ENCODE measurements at regions not wholly inside any gene's neighbourhood (a gene's known extent, or its start where the extent isn't known, plus 50 kb on each side); places are given as distances from the start of the nearest gene placed in this dataset.

GRCh38 chr9:91158946-91159345 is 202.8 kb downstream of the AUH start:
- no peak for DNase-seq (ENCODE audit: low read depth, low spot score)
- CTCF ChIA-PET: no interaction called here
- H3K4me3 ChIP-seq (ENCODE audit: low read depth, low read length): no peak overlapping the region
- no peak for TF ChIP-seq CTCF (IDR thresholded peaks at IDR 0.05; ENCODE audit: low read depth, low read length)
- POLR2A ChIA-PET: no interaction called here
- peaks cover 10% of the 10 kb centered on the region; the same call in 1 of the 2 replicates for H3K9me3 ChIP-seq (ENCODE audit: control insufficient read depth, insufficient read depth, low read length)
- no peaks in the 10 kb centered on the region for H3K27me3 ChIP-seq (ENCODE audit: control insufficient read depth, insufficient read depth, low read length)
- no peak overlapping the region for H3K27ac ChIP-seq (ENCODE audit: low read depth, low read length)

- Histone ChIP-seq H3K4me3 (ENCODE audit: low read depth, low read length) (no peak overlapping the region), H3K27me3 (ENCODE audit: control insufficient read depth, insufficient read depth, low read length) (no peaks in the 10 kb centered on the region), H3K27ac (ENCODE audit: low read depth, low read length) (no peak overlapping the region), H3K9me3 (ENCODE audit: control insufficient read depth, insufficient read depth, low read length) (peaks cover 10% of the 10 kb centered on the region; the same call in 1 of the 2 replicates)
- DNase-seq (ENCODE audit: low read depth, low spot score): no peak
- CTCF ChIA-PET: interaction anchor here (0.6 kb wide), 1 partner anchor 224 kb away, joined by 3 read pairs; no protein-coding TSS in a partner anchor
- no peak for TF ChIP-seq CTCF (IDR thresholded peaks at IDR 0.05; ENCODE audit: low read depth, low read length)
- POLR2A ChIA-PET: no interaction called here
These were observed 202.0 kb downstream of the AUH start for GRCh38 chr9:91159664-91160121.

- DNase-seq (ENCODE audit: low read depth, low spot score): no peak
- Histone ChIP-seq H3K9me3 (ENCODE audit: control insufficient read depth, insufficient read depth, low read length) (peaks cover 5% of the 10 kb centered on the region; the same call in 1 of the 2 replicates), H3K27me3 (ENCODE audit: control insufficient read depth, insufficient read depth, low read length) (no peaks in the 10 kb centered on the region), H3K27ac (ENCODE audit: low read depth, low read length) (no peak overlapping the region), H3K4me3 (ENCODE audit: low read depth, low read length) (no peak overlapping the region)
- POLR2A ChIA-PET: no interaction called here
- TF ChIP-seq CTCF (IDR thresholded peaks at IDR 0.05; ENCODE audit: low read depth, low read length): no peak
- CTCF ChIA-PET: interaction anchor here (0.6 kb wide), 1 partner anchor 224 kb away, joined by 3 read pairs; no protein-coding TSS in a partner anchor
These were observed 201.5 kb downstream of the AUH start for GRCh38 chr9:91160181-91160580.

- no peak for TF ChIP-seq CTCF (IDR thresholded peaks at IDR 0.05; ENCODE audit: low read depth, low read length)
- no peak for DNase-seq (ENCODE audit: low read depth, low spot score)
- no peak overlapping the region for H3K27ac ChIP-seq (ENCODE audit: low read depth, low read length)
- no peaks in the 10 kb centered on the region for H3K27me3 ChIP-seq (ENCODE audit: control insufficient read depth, insufficient read depth, low read length)
- CTCF ChIA-PET: no interaction called here
- H3K4me3 ChIP-seq (ENCODE audit: low read depth, low read length): no peak overlapping the region
- peaks cover 3% of the 10 kb centered on the region; the same call in 1 of the 2 replicates for H3K9me3 ChIP-seq (ENCODE audit: control insufficient read depth, insufficient read depth, low read length)
- POLR2A ChIA-PET: no interaction called here
These were observed 200.9 kb downstream of the AUH start for GRCh38 chr9:91160599-91161464.

Measured in AG04450 (cell line).